Fibroblast of lung (primary cell): ENCODE measurements at regions not wholly inside any gene's neighbourhood (a gene's known extent, or its start where the extent isn't known, plus 50 kb on each side); places are given as distances from the start of the nearest gene placed in this dataset.
A peak's percentile ranks its signal among the peaks of the same experiment; 100 is the strongest.

Experiments
- DNase-seq, 2 donors: peaks; one replicate each; pipeline versions ENCODE4 v3.0.0 to v3.0.0-alpha.2; 2010; ENCODE audit warnings: low read depth in 2 of 2
- H2AFZ ChIP-seq: 2 replicates; pipeline ENCODE4 v1.5.1; 2012; ENCODE audit warnings: low read length, control low read depth, inconsistent platforms
- H3K27ac ChIP-seq: 2 replicates; pipeline ENCODE4 v1.5.1; 2011; ENCODE audit warnings: low read length, control low read depth; ENCODE audit not compliant: insufficient read depth
- H3K27me3 ChIP-seq: 2 replicates; pipeline ENCODE4 v1.5.1; 2011; ENCODE audit warnings: mild to moderate bottlenecking, low read length; ENCODE audit not compliant: control insufficient read depth, insufficient read depth
- H3K36me3 ChIP-seq: 2 replicates; pipeline ENCODE4 v1.5.1; 2011; ENCODE audit warnings: low read length; ENCODE audit not compliant: control insufficient read depth, insufficient read depth
- H3K4me1 ChIP-seq: 2 replicates; pipeline ENCODE4 v1.5.1; 2011; ENCODE audit warnings: low read length; ENCODE audit not compliant: control insufficient read depth, insufficient read depth; ENCODE audit errors: extremely low read depth
- H3K4me2 ChIP-seq: 2 replicates; pipeline ENCODE4 v1.5.1; 2011; ENCODE audit warnings: low read length, control low read depth; ENCODE audit not compliant: insufficient read depth; ENCODE audit errors: extremely low read depth
- H3K4me3 ChIP-seq, 4 experiments: fragments of 200-600 bp in 1 of 4; sonication (generic) in 1 of 4; replicated peaks in 1 of 4; 2 replicates each; pipeline ENCODE4 v1.5.1; 2011 to 2016; ENCODE audit warnings: low read length in 4 of 4, low read depth in 3 of 4, mild to moderate bottlenecking in 3 of 4, control low read depth in 2 of 4, inconsistent platforms in 1 of 4, mixed read lengths in 1 of 4; ENCODE audit not compliant: insufficient read depth in 1 of 4; ENCODE audit errors: control extremely low read depth in 1 of 4
- H3K79me2 ChIP-seq: 2 replicates; pipeline ENCODE4 v1.5.1; 2012; ENCODE audit warnings: mild to moderate bottlenecking, low read length, inconsistent platforms; ENCODE audit not compliant: control insufficient read depth, insufficient read depth
- H3K9ac ChIP-seq: 2 replicates; pipeline ENCODE4 v1.5.1; 2011; ENCODE audit warnings: mild to moderate bottlenecking, low read length, control low read depth; ENCODE audit not compliant: insufficient read depth
- H3K9me3 ChIP-seq: 2 replicates; pipeline ENCODE4 v1.5.1; 2012; ENCODE audit warnings: low read depth, low read length; ENCODE audit not compliant: control insufficient read depth, insufficient read depth
- H4K20me1 ChIP-seq: 2 replicates; pipeline ENCODE4 v1.5.1; 2011; ENCODE audit warnings: low read length; ENCODE audit not compliant: control insufficient read depth, insufficient read depth; ENCODE audit errors: extremely low read depth
- CTCF ChIP-seq, 2 donors: IDR thresholded peaks in 1 of 2; conservative IDR thresholded peaks in 1 of 2; 1 replicate in 1 of 2; 2 replicates in 1 of 2; pipeline ENCODE4 v1.5.1; 2011 to 2012; ENCODE audit warnings: low read length in 2 of 2, control low read depth in 1 of 2, inconsistent platforms in 1 of 2, low read depth in 1 of 2, mild to moderate bottlenecking in 1 of 2
- EZH2 ChIP-seq: IDR thresholded peaks from 2 replicates; pipeline ENCODE4 v1.5.1; 2012; ENCODE audit warnings: low read length, control low read depth, mild to moderate bottlenecking; ENCODE audit errors: missing control alignments

GRCh38 chr4:38209654-38210053 lies 249.5 kb downstream of the PTTG2 start:
- DNase-seq, result no peak
- no peak overlapping the region for H3K27ac ChIP-seq
- no peak overlapping the region for H3K4me3 ChIP-seq
- H3K4me1 ChIP-seq, result peaks cover 5% of the 10 kb centered on the region
- no peaks in the 10 kb centered on the region for H3K27me3 ChIP-seq
- no peak overlapping the region for H2AFZ ChIP-seq
- H3K79me2 ChIP-seq, result no peaks in the 10 kb centered on the region
- H4K20me1 ChIP-seq, result no peaks in the 10 kb centered on the region
- H3K4me2 ChIP-seq, result no peak overlapping the region
- H3K36me3 ChIP-seq, result no peaks in the 10 kb centered on the region
- TF ChIP-seq EZH2 (no peak), CTCF (conservative IDR thresholded peaks at IDR 0.05 in 1 of 2, IDR thresholded peaks at IDR 0.05 in 1 of 2; ENCODE audit: low read depth in 1 of 2, low read length in 2 of 2) (no peak)
- H3K9me3 ChIP-seq, result no peaks in the 10 kb centered on the region
- no peak overlapping the region for H3K9ac ChIP-seq

GRCh38 chr4:38210396-38211114 lies 250.4 kb downstream of the PTTG2 start:
- no peaks in the 10 kb centered on the region for H3K79me2 ChIP-seq
- peak overlapping the region; percentile 9 for H3K4me2 ChIP-seq
- peaks cover 5% of the 10 kb centered on the region for H3K4me1 ChIP-seq
- peak overlapping the region; percentile 10 for H2AFZ ChIP-seq
- no peaks in the 10 kb centered on the region for H4K20me1 ChIP-seq
- TF ChIP-seq EZH2, result no peak
- TF ChIP-seq CTCF (conservative IDR thresholded peaks at IDR 0.05 in 1 of 2, IDR thresholded peaks at IDR 0.05 in 1 of 2; ENCODE audit: low read depth in 1 of 2, low read length in 2 of 2), result no peak
- DNase-seq, result peak in 1 of 2 donors; percentile 61
- H3K9ac ChIP-seq, result no peak overlapping the region
- no peaks in the 10 kb centered on the region for H3K27me3 ChIP-seq
- H3K36me3 ChIP-seq, result no peaks in the 10 kb centered on the region
- no peak overlapping the region for H3K4me3 ChIP-seq
- no peaks in the 10 kb centered on the region for H3K9me3 ChIP-seq
- H3K27ac ChIP-seq, result no peak overlapping the region

- no peak overlapping the region for H3K27ac ChIP-seq
- no peaks in the 10 kb centered on the region for H3K27me3 ChIP-seq
- no peaks in the 10 kb centered on the region for H3K36me3 ChIP-seq
- no peaks in the 10 kb centered on the region for H4K20me1 ChIP-seq
- peaks cover 5% of the 10 kb centered on the region for H3K4me1 ChIP-seq
- TF ChIP-seq EZH2 (no peak), CTCF (conservative IDR thresholded peaks at IDR 0.05 in 1 of 2, IDR thresholded peaks at IDR 0.05 in 1 of 2; ENCODE audit: low read depth in 1 of 2, low read length in 2 of 2) (no peak)
- H2AFZ ChIP-seq, result no peak overlapping the region
- no peak for DNase-seq
- H3K9ac ChIP-seq, result no peak overlapping the region
- no peaks in the 10 kb centered on the region for H3K9me3 ChIP-seq
- no peak overlapping the region for H3K4me2 ChIP-seq
- H3K4me3 ChIP-seq, result no peak overlapping the region
- no peaks in the 10 kb centered on the region for H3K79me2 ChIP-seq
Measured at GRCh38 chr4:38211885-38212284, 251.7 kb downstream of the PTTG2 start.
